NCI-H1417 treated with DMSO at 0.1 percent for 48 hours (cell line): ENCODE measurements at regions not wholly inside any gene's neighbourhood (a gene's known extent, or its start where the extent isn't known, plus 50 kb on each side); places are given as distances from the start of the nearest gene placed in this dataset.
"Not testable (repeated sequence)": the region's sequence is repeated elsewhere in the genome, so short reads cannot be mapped to it uniquely, and the experiment has no call there.

Source experiments
- DNase-seq: peaks from one replicate; lab custom pipeline; 2025; lab: John Stamatoyannopoulos, UW

DNA sequence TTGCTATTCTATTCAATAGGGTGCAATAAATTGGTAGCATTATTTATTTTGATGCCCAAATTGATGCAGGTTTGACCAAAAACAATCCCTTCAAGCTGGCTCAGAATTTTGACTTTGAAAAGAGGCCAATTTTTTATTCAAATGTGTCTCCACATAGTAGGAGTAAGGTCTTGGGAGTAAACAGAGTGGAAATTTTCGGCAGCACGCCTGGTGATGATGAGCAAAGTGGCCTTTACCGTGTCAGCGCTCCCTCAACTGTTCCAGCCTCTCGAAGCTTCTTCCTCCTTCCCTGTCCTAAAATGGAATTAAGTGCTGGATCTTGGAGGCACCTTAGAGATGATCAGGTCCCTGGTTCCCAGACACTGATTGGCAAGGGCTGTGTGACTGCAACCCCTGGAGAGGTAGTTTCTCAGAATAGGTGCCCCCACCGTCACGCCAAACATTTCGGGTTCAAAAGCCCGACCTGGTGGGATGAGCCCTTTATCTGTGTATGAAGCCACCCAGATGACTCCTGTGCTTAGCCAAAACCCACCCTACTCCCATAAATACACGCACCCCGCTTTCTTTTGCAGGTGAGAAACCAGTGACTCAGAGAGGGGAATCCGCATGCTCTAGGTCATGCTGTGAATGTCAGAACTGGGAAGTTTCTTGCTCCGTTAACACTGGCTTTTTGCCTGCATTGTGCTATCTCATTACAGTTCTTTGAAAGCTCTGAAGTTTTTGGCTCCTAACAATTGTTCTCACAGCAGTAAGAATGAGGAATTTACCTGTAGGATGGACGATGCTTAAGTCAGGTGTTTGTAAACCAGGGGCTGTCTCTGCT is 89.1 kb downstream of the CRYGS start:
- DNase-seq = no peak

DNA sequence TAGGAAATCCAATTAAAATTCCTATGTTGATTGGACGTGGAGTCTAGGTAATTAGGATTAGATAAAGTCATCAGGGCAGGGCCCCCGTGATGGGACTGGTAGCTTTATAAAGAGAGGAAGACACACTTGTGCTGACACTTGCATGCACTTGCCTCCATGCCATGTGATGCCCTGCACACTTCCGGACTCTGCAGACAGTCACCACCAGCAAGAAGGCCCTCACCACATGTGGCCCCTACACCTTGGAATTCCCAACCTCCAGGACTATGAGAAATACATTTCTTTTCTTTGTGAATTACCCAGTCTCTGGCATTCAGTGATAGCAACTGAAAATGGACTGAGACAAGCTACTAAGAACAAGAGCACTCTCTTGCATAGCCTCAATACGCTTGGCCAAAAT is 90.6 kb downstream of the CRYGS start:
- DNase-seq = no peak

GRCh38 chr3:186452517-186452916 is 90.5 kb upstream of the DGKG start:
- DNase-seq = no peak

DNA sequence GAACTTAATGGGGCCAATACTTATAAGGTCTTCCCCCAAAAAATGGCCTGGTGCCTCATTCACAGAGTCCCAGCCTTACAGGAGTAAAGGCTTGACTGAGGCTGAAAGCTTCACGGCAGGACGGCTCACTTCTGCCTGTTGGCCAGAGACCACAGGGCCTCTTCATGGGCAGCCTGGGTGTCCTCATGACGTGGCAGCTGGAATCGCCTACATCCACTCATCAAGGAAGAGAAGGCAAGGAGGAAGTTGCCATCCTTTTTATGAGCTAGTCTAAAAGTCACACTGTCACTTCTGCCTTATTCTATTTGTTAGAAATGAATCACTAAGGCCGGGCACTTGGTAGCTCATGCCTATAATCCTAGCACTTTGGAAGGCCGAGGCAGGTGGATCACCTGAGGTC is 89.3 kb upstream of the DGKG start:
- DNase-seq = no peak

DNA sequence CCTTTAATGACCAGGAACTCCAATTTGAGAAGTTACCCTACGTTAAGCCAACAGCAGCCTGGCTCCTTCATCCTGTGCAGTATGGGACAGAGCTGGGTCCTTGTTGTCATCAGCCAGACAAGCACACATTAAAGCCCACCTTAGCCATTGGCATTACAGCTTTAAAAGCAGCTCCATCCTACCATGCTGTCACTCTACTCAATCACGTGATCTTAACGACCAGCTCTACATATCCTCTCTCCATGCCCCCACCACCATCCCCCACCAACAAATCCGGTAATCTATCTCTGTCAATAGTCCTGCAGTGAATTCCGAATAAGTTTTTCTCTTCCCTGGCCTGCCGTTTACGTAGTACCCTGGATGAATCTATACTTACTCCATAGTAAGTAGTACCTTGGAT is 82.9 kb upstream of the DGKG start:
- no peak for DNase-seq

- DNase-seq = no peak
Observed at GRCh38 chr3:186444288-186444687, 82.3 kb upstream of the DGKG start.

- not testable (repeated sequence) for DNase-seq
Observed at GRCh38 chr3:186442979-186443378, 80.9 kb upstream of the DGKG start.

DNA sequence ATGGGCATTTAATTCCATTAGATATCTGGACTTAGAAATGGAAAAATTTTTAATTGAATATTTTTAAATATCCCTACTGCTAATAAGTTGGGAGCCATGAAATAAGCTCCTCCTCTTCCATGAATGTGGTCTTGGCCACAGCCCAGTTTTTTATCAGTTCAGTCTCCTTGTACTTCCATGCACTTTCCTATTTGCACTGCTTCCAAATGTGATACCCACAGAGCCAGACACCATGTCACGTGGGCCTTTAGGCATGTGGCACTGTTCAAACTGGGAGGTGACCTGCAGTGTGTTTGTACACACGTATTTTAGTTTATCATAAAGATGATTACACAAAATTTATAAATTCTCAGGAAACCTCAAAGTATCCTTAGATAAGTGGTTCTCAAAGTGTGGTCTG is 80.1 kb upstream of the DGKG start:
- DNase-seq = no peak

DNA sequence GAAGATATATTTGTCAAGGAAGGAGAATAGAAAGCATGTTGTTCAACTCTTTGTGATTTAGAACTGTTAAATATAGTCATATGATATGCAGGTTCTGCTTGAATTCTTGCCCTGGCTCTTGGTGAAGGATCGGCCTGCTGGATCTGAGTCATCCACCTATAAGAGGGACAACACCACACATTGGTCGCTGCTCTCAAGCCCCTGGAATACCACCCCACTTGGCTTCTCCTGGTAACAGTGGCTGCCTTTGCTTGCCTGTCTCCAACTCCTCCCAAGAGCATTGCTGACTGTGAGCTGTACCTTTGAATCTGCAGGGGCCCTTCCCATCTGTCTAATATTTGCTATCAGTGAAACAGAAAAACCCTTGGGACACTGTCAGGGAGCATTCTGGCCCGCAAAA is 78.9 kb upstream of the DGKG start:
- DNase-seq = no peak

DNA sequence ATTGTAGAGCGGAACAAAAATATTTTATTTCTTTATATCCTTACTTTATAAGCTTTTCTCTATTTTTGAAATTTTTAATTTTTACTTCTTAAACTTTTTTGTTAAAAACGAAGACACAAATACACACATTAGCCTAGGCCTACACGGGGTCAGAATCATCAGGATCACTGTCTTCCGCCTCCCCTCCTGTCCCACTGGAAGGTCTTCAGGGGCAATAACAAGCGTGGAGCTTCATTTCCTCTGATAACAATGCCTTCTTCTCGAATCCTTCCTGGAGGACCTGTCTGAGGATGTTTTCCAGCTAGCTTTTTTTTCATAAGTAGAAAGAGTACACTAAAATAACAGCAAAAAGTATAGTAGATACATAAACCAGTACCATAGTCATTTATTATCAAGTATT is 77.7 kb upstream of the DGKG start:
- no peak for DNase-seq

DNA sequence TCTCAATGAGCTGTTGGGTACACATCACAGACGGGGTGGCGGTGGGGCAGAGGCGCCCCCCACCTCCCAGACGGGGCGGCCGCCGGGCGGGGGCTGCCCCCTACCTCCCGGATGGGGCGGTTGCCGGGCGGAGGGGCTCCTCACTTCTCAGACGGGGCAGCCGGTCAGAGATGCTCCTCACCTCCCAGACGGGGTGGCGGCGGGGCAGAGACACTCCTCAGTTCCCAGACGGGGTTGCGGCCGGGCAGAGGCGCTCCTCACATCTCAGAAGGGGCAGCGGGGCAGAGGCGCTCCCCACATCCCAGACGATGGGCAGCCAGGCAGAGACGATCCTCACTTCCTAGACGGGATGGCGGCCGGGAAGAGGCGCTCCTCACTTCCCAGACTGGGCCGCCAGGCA is 73.3 kb upstream of the DGKG start:
- DNase-seq = not testable (repeated sequence)

DNA sequence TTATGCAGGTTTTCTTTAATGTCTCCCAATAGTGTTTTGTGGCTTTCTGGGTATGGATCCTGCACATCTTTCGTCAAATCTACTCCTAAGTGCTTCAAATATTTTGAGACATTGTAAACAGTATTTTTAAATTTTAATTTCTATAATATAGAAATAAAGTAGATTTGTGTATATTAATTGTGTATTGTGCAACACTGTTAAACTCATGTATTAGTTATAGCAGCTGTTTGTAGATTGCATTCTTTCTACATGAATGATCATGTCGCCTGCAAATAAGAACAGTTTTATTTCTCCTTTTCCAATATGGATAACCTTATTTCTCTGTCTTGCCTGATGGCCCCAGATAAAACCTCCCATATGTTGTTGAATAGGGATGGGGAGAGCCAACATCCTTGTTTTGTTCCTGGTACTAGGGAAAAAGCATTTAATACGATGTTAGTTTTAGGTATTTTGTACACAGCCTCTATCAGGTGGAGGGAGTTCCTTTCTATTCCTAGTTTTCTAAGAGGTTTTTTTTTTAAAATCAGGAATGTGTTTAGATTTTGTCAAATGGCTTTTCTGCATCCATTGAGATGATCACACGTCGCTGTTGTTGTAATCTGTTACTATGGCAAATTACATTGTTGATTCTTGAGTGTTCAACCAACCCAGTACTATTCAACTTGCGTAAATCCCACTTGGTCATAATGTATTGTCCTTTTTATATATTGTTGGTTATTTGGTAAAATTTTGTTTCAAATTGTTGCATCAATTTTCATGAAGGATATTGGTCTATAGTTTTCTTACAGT is 71.1 kb upstream of the DGKG start:
- no peak for DNase-seq

DNA sequence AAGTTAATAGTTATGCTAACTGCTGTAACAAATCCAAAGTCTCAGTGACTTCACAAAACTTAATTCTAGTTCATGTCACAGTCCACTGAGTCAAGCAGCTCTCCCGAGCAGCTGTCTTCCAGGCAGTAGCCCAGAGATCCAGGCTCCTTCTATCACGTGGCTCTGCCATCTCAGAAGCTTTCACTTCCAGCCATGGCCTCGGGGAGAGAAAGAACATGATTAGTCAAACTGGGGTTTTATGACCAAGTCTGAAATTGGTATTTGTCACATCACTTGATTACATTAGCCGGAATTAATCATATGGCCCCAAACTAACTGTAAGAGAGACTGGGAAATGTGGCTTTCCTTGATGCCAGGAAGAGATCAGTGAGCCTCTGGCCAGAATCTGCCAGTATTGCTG is 70.2 kb upstream of the DGKG start:
- no peak for DNase-seq

GRCh38 chr3:186427627-186428281 is 65.7 kb upstream of the DGKG start:
- DNase-seq = peak; percentile 37

DNA sequence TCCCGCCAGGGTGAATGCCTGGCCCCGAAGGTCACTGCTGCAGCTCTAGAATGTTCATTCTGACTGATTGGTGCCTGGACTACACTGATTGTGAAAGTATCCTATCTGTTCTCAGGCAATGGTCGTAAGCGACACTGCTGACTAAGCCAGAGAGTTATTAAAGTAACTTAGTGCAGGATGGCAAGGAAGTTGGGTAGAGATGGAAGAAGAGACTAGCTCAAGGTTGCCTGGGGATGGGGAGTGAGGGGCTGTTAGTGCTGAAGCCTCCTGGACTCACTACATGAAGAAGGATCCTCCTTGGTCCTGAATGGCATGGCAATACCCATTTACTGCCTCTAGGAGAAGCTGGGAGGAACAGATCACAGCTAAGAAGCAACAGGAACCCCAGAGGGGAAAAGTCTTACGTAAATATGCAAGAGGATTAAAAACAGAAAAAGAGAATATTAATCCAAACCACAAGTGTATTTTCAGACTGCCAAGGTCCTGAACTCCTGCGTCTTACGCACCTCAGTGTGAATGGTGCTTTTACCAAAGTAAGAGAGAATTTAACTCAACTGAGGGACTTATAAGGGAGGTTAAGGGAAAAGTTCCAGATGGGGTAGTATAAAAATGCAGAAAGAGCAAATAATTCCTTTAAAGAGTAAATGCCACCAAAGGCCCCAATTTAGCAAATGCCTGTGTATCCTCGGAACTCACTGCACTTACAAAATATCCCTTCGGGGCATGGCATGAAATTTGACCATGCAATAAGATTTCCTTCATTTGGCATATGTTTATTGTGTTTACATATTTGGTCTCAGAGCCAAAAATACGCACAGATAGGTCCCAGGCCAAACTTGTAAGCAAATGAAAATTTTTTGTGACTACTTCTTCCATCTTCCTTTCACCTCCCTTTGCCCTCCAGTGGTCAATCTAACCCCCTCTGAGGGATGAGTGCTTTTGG is 64.0 kb upstream of the DGKG start:
- no peak for DNase-seq

DNA sequence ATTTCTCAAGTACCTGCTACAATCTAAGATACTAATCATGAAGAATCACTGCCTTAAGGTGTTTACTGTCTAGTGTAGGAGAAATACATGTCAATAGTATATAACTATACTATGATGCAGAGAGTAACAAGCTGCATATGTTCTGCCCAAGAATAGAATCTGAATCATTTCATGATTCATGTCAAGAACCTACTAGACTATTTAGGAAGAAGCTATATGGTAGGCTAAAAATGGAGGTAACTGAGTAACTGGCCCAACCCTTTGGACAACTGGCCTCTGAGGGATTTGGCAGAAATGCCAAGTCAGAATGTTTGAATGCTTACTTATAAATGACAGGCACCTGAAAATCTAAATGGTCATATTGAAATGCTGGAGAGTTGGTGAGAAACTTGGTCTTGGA is 59.9 kb upstream of the DGKG start:
- no peak for DNase-seq

GRCh38 chr3:186418671-186419145 is 56.7 kb upstream of the DGKG start:
- no peak for DNase-seq

DNA sequence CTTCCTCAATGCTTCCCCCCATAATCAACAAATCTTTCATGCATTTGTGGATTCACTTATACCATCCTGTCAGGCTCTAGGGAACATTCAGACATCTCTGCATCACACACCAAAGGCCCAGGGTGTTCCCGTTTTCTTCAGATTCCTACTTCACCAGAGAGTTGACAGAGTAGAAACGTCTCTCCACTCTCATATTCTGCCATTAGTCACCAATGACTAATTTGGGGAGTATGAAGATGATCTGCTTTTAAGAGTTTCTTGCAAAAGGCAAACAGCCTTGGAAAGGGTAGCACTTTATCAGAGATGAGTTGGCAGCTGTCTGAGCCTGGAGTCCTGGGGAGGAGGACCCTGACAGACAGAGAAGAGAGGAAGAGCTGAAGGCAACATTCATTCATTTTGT is 55.8 kb upstream of the DGKG start:
- DNase-seq = no peak

DNA sequence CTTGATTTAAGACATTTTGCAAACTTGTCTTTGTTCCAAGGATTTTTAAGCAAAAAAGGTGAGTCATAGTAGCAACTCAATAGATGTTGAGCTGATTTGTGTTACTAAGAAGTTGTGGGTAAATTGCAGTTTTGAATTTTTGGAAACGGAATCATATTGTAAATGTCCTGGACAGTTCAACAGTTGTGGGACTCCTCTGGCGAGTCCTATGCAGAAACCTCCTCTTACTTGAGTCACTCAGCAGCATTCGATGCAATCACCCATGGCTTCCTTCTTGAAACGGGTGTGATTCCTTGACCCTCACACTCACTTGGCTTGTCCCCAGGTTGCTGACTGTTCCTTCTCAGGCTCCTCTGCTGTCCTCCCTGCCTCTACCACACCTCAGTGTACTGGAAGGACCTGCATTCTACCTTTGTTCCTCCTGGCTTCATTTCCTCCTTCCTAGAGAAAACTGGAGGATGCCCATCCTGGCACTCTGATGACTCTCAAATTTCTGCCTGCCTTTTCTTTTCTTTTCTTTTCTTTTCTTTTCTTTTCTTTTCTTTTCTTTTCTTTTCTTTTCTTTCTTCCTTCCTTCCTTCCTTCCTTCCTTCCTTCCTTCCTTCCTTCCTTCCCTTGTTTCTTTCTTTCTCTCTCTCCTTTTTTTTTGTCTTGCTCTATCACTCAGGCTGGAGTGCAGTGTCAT is 52.8 kb upstream of the DGKG start:
- DNase-seq = no peak

- DNase-seq = peak; percentile 81
Observed at GRCh38 chr3:186413615-186414415, 51.8 kb upstream of the DGKG start.
